A549 (cell line): ENCODE measurements at regions not wholly inside any gene's neighbourhood (a gene's known extent, or its start where the extent isn't known, plus 50 kb on each side); places are given as distances from the start of the nearest gene placed in this dataset.
"Not testable (repeated sequence)": the region's sequence is repeated elsewhere in the genome, so short reads cannot be mapped to it uniquely, and the experiment has no call there.

Experiments
- ATAC-seq, 2 experiments: fragments of 200-7000 bp in 1 of 2; fragments of >200 bp in 1 of 2; cut with Nextera tagmentation in 1 of 2; cut with Tn5 transposase in 1 of 2; 3 replicates each; pipeline versions ENCODE4 v1.8.0 to v1.9.1; 2018 to 2020; ENCODE audit warnings: mild to moderate bottlenecking in 1 of 2, moderate library complexity in 1 of 2
- CTCF ChIA-PET: fragments of 300-600 bp; sonication (Branson Sonifier 250); formaldehyde crosslinking; extraction: SDS; loops from one replicate; lab custom pipeline; 2021; ENCODE audit warnings: antibody characterized with exemption, inconsistent platforms; lab: Yijun Ruan, JAX
- POLR2A ChIA-PET: fragments of 350-600 bp; formaldehyde crosslinking; extraction: SDS; loops from one replicate; lab custom pipeline; 2021; ENCODE audit warnings: antibody characterized with exemption, inconsistent platforms; lab: Yijun Ruan, JAX
- DNase-seq, 2 experiments: peaks; one replicate each; pipeline versions ENCODE4 v3.0.0 to v3.0.0-alpha.2; 2011 to 2016; ENCODE audit warnings: low read depth in 1 of 2, low spot score in 1 of 2
- FAIRE-seq: peaks from 2 replicates; lab custom pipeline; 2011; peaks lifted over from hg19 to GRCh38; lab: Jason Lieb, UNC
- H3K27ac ChIP-seq, 2 experiments: fragments of >200 bp; sonication (Bioruptor Twin); formaldehyde crosslinking; 3 replicates each; pipeline ENCODE4 v1.5.1; 2016 to 2017
- H3K4me1 ChIP-seq: fragments of >200 bp; sonication (Bioruptor Twin); formaldehyde crosslinking; 3 replicates; pipeline ENCODE4 v1.6.1; 2016
- H3K4me2 ChIP-seq: fragments of >200 bp; sonication (Bioruptor Twin); formaldehyde crosslinking; 3 replicates; pipeline ENCODE4 v1.6.1; 2016
- H3K4me3 ChIP-seq: fragments of >200 bp; sonication (Bioruptor Twin); formaldehyde crosslinking; 3 replicates; pipeline ENCODE4 v1.5.1; 2016
- H3K9me3 ChIP-seq: fragments of >200 bp; sonication (Bioruptor Twin); formaldehyde crosslinking; 3 replicates; pipeline ENCODE4 v1.6.1; 2016
- WGBS: methylation state at CpG from one replicate; pipeline ENCODE4 v1.1.6; 2017; ENCODE audit errors: missing lambda C conversion rate; 5-methylcytosine and 5-hydroxymethylcytosine counted together

DNA sequence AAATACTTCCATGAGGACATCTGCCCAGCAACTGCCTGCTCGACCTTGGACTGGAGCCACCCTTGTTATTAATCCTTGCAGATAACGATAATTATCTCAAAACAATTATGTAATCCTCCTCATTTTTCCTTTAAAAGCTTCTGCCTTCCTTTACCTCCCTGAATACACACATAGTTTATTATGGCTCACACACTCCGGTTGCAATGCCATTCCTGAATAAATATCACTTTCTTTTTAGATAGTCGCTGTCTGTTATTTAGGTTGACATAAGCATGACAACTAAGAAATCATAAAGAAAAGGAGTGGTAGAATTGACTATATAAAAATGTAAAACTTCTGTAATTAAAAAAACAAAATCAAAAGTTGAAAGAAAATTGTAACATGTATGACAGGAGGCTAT, 64.8 kb downstream of the B4GALT7 start:
- H3K9me3 ChIP-seq, ATAC-seq, CTCF ChIA-PET, FAIRE-seq, H3K4me3 ChIP-seq, POLR2A ChIA-PET, H3K4me2 ChIP-seq, DNase-seq, H3K27ac ChIP-seq, H3K4me1 ChIP-seq: not testable (repeated sequence)
- 82% methylated on average over 4 of the region's 4 CpGs for WGBS

DNA sequence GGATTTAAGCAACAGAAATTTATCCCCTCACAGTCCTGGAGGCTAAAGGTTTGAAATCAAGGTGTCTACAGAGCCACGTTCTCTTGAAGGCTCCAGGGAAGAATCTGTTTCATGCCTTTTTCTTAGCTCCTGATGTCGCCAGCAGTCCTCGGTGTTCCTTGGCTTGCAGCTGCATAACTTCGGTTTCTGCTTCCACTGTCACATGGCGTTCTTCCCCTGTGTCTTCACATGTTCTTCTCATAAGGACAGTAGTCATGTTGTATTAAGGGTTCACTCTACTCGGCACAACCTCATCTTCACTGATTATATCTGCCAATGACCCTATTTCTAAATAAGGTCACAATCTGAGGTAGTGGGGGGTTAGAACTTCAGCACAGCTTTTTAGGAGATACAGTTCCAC, 65.2 kb downstream of the B4GALT7 start:
- H3K9me3 ChIP-seq, DNase-seq, CTCF ChIA-PET, ATAC-seq, FAIRE-seq, H3K4me1 ChIP-seq, H3K4me2 ChIP-seq, H3K4me3 ChIP-seq, H3K27ac ChIP-seq, POLR2A ChIA-PET: not testable (repeated sequence)
- 73% methylated on average over 6 of the region's 6 CpGs for WGBS

DNA sequence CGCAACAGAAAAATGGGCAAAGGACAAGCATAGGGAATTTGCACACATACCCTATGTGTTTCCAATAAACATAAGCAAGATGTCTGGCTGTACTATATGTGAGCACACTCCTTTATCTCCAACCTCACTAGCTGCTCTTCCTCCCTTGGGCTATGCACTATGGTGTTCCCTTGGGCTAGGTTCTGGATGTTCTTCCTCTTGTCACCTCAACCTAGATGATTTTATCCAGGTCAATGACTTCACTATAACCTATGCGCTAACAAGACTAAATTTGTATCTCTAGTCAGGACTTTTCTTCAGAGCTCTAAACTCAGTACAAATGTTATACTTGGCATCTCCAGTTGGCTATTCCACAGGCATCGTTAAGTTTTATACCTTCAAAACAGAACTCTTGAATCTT, 66.0 kb downstream of the B4GALT7 start:
- H3K4me2 ChIP-seq, FAIRE-seq, H3K9me3 ChIP-seq, H3K27ac ChIP-seq, H3K4me1 ChIP-seq, H3K4me3 ChIP-seq, CTCF ChIA-PET, POLR2A ChIA-PET, ATAC-seq, DNase-seq: not testable (repeated sequence)
- WGBS, result 97% methylated on average over 2 of the region's 3 CpGs

DNA sequence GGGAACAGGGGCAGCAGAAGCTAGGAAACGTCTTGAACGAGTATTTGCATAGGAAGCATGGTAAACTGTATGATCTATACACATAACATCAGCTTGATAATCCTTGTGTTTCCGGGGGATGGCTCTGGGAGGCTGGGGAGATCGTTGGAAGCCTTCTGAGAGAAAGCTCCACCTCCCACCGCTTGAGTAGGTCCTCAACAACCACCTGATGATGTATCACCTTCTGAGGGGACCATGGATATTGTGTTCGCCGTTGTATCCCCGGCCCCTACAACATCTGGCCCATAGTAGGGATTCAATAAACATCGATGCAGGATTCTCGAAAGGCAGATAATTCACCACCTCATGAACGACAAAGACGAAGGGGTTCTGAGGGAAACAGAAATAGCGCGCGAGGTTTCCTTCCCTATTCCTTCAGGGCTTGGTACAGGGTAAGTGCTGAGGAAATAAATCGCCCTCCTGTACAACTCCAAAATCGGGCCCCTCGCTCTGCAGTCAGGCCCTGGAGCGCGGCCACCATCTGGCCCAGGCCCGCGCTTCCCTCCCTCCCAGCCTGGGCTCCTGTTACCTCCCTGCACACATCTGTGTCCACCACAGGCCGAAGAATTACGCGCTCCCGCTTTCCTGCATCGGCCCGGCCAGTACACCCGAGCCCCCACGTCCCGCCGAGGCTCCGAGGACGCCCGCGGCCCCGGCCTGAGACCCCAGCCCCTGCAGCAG, 71.3 kb downstream of the B4GALT7 start:
- POLR2A ChIA-PET, CTCF ChIA-PET, H3K4me1 ChIP-seq, H3K27ac ChIP-seq, FAIRE-seq, DNase-seq, H3K9me3 ChIP-seq: not testable (repeated sequence)
- peak overlapping the region; percentile 32; the same call in 1 of the 3 replicates for H3K4me3 ChIP-seq
- 73% methylated on average over 9 of the region's 37 CpGs for WGBS
- ATAC-seq, result peak; percentile 67 to 85
- peak overlapping the region; percentile 57; the same call in 2 of the 3 replicates for H3K4me2 ChIP-seq

- H3K27ac ChIP-seq, result peak overlapping the region in 1 of 2 experiments; percentile 85; a peak in 3 of 6 replicates
- WGBS, result 28% methylated on average over 6 of the region's 110 CpGs
- POLR2A ChIA-PET, CTCF ChIA-PET, H3K9me3 ChIP-seq, H3K4me1 ChIP-seq, H3K4me2 ChIP-seq, FAIRE-seq: not testable (repeated sequence)
- peak in 1 of 2 experiments; percentile 19 for DNase-seq
- H3K4me3 ChIP-seq, result peak overlapping the region; percentile 49
- peak; percentile 84 to 86 for ATAC-seq
These were observed 72.1 kb downstream of the B4GALT7 start for GRCh38 chr5:177671755-177672690.
